GM13976 (cell line): ENCODE measurements at regions not wholly inside any gene's neighbourhood (a gene's known extent, or its start where the extent isn't known, plus 50 kb on each side); places are given as distances from the start of the nearest gene placed in this dataset.

Experiments used
- DNase-seq: peaks from one replicate; pipeline ENCODE4 v3.0.0; 2012; ENCODE audit warnings: low spot score
- in situ Hi-C: fragments of 300-500 bp; cut with MboI; formaldehyde crosslinking; loops from one replicate; pipeline ENCODE4 v1.12.0; 2022; ENCODE audit warnings: low sequenced_read_pairs, mixed read lengths, inconsistent platforms; ENCODE audit not compliant: unreplicated experiment
- TF ChIP-seq, protein P1 (sequence below): IDR thresholded peaks from 2 replicates; pipeline ENCODE4 v1.5.1; 2012; ENCODE audit warnings: borderline replicate concordance, mild to moderate bottlenecking; ENCODE audit not compliant: insufficient read depth; ENCODE audit errors: extremely low read depth, missing control alignments, control extremely low read depth

DNA sequence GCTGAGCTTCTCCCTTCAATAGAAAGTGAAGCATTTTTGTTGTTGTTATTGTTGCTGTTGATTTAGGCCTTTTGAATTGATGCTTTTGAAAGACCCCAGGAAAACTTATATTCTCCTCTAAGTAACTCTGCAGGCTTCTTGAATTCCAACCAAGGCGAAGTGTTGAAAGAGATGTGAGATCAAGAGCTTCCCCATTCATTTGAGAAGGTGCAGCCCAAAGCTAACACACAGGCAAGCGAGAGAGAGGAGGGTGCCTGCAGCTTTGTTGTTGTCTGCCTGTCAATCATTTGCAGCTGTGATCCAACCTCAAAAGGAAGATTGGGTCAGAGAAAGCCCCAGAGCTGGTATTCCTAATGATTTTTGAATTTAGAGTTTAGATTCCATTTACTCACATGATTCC is 963.6 kb upstream of the CNTNAP5 start:
- DNase-seq: no peak
- TF ChIP-seq, protein P1, sequence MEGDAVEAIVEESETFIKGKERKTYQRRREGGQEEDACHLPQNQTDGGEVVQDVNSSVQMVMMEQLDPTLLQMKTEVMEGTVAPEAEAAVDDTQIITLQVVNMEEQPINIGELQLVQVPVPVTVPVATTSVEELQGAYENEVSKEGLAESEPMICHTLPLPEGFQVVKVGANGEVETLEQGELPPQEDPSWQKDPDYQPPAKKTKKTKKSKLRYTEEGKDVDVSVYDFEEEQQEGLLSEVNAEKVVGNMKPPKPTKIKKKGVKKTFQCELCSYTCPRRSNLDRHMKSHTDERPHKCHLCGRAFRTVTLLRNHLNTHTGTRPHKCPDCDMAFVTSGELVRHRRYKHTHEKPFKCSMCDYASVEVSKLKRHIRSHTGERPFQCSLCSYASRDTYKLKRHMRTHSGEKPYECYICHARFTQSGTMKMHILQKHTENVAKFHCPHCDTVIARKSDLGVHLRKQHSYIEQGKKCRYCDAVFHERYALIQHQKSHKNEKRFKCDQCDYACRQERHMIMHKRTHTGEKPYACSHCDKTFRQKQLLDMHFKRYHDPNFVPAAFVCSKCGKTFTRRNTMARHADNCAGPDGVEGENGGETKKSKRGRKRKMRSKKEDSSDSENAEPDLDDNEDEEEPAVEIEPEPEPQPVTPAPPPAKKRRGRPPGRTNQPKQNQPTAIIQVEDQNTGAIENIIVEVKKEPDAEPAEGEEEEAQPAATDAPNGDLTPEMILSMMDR: no peak
- in situ Hi-C loops: no loop called here

DNA sequence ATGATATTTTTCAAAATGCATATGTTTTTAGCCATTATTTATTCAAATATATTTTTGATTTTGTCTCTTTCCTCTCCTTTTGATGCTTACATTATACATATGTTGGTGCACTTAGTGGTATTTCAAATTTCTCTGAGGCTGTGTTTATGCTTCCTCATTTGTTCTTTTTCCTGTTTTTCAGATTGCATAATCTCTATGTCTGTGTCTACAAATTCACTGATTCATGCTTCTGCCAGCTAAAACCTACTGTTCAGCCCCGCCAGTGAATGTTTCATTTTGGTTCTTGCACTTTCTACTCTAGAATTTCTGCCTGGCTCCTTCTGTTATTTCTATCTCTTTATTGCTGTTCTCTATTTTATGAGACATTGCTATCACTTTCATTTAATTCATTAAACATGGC is 951.7 kb upstream of the CNTNAP5 start:
- no peak for DNase-seq
- in situ Hi-C loops: no loop called here
- TF ChIP-seq, protein P1: no peak

DNA sequence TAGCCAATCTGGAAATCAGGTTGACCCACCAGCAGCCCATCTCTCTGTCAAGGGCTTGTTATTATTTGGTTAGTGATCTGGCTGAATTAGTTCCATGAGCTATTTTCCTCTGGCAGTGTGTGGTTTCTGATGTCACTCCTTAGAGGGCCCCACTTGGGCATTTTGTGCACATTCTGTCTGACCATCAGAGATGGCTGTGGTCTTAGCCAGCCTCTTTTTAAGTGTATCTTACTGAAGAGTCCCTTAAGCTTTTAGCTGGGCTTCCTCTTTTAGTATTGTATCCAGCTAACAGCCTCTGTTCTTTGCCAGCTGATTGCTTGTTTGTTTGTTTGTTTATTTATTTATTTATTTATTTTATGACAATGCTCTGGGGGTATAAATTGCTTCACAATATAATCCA is 951.1 kb upstream of the CNTNAP5 start:
- in situ Hi-C loops: no loop called here
- DNase-seq: no peak
- TF ChIP-seq, protein P1: no peak

DNA sequence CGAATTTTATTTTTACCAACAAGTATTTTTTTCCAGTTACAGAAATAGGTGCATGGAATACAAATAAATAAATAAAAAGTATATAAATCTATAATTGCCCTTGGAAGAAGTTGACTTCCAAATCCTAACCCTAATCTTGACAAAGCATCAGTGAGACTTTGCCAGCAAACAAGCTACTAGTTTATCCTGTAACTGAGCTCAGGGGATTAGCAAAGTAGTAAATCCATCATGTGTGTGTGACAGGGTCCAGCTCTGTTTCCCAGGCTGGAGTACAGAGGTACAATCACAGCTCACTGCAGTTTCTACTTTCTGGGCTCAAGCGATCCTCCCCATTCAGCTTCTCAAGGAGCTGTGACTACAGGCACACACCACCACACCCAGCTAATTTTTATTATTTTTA is 948.0 kb upstream of the CNTNAP5 start:
- TF ChIP-seq, protein P1: no peak
- no peak for DNase-seq
- in situ Hi-C loops: no loop called here

DNA sequence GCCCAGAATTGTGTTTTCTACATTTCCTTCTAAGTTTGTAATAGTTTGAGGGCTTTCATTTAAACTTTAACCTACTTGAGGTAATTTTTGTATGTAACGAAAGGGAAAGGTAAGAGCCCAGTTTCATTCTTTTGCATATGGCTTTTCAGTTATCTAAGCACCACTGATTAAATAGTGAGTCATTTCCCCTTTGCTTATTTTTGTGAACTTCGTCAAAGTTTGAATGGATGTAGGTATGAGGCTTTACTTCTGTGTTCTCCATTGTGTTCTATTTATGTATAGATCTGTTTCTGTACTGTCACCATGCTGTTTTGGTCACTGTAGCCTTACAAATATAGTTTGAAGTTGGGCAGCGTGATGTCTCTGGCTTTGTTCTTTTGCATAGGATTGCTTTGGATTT is 944.8 kb upstream of the CNTNAP5 start:
- TF ChIP-seq, protein P1: no peak
- no peak for DNase-seq
- in situ Hi-C loops: no loop called here

DNA sequence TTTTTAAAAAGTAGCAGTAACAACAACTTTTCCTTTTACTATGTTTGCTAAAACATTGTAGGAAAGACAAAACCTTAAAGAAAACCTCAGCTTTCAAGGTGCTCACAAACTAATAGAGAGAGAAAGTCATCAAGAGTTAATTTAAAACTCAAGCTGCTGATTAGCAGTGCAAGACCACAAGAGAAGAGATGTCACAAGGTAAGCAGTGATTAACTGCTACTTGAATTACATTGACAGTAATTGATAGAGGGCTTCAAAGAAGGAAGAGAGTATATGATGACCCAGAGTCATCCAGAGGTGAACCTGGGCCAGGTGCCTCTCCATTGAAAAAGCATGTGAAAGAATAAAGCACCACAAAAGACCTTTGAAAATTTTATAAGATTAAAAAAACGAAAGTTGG is 939.6 kb upstream of the CNTNAP5 start:
- DNase-seq: no peak
- TF ChIP-seq, protein P1: no peak
- in situ Hi-C loops: no loop called here
